ENCODE measurements at regions not wholly inside any gene's neighbourhood (a gene's known extent, or its start where the extent isn't known, plus 50 kb on each side); places are given as distances from the start of the nearest gene placed in this dataset.
"Not testable (repeated sequence)": the region's sequence is repeated elsewhere in the genome, so short reads cannot be mapped to it uniquely, and the experiment has no call there.

- not testable (repeated sequence) for H3K9me3 Mint-ChIP-seq; DNase-seq (ENCODE audit: extremely low spot score, unreplicated experiment); H3K27me3 Mint-ChIP-seq; H3K36me3 Mint-ChIP-seq; H3K27ac Mint-ChIP-seq; H3K4me3 Mint-ChIP-seq; H3K4me1 Mint-ChIP-seq (ENCODE audit: unreplicated experiment)
Observed at GRCh38 chr1:222470252-222470805, 77.6 kb downstream of the HHIPL2 start.

DNA sequence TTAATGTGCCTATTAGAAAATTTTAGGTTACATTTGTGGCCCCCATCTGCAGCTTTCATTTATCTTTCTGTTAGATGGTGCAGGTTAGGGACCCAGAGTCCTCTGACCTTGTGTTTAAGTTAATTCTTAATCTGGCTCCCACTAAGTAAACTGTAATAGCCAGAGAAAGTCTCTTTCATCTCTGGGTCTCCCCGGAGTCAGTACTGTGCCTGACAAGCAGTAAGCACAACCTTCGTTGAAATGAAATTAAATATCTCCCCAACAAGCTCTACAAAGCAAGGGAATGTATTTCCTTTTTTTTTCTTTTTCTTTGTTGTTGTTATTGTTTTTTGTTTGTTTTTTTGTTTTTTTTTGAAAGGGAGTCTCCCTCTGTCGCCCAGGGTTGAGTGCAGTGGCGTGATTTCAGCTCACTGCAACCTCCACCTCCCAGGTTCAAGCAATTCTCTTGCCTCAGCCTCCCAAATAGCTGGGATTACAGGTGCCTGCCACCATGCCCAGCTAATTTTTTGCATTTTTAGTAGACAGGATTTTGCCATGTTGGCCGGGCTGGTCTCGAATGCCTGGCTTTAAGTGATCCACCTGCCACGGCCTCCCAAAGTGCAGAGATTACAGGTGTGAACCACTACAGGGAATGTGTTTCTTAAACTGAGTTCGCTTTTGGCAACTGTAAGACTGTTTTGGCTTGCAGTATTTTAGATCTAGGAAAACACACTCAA is 81.6 kb downstream of the HHIPL2 start:
- H3K4me1 Mint-ChIP-seq (ENCODE audit: unreplicated experiment) = peaks cover 10% of the 10 kb centered on the region
- H3K27me3 Mint-ChIP-seq = peaks cover 15% of the 10 kb centered on the region
- no peak for TF ChIP-seq CTCF (conservative IDR thresholded peaks at IDR 0.05)
- no peaks in the 10 kb centered on the region for H3K9me3 Mint-ChIP-seq
- H3K4me3 Mint-ChIP-seq = no peak overlapping the region
- no peak for DNase-seq (ENCODE audit: extremely low spot score, unreplicated experiment)
- H3K27ac Mint-ChIP-seq = no peak overlapping the region
- no peaks in the 10 kb centered on the region for H3K36me3 Mint-ChIP-seq

GRCh38 chr1:222465211-222466041 is 82.5 kb downstream of the HHIPL2 start:
- DNase-seq (ENCODE audit: extremely low spot score, unreplicated experiment) = peak; percentile 96

DNA sequence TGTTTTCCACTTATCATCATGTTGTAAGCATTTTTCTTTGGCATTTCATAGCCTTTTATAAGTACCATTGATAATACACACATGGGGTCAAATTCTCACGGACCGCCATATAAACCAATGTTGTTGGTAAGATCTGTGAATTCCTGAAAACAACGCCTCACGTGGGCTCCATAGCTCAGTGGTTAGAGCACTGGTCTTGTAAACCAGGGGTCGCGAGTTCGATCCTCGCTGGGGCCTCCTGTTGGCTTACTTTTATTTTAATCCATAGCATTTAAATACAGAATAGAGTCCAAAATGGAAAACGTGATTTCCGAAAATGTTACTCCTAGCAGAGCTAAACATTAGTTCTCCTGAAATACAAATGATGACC is 83.1 kb downstream of the HHIPL2 start:
- peak overlapping the region; percentile 91 for H3K27ac Mint-ChIP-seq
- peak overlapping the region; percentile 88 for H3K4me3 Mint-ChIP-seq
- no peaks in the 10 kb centered on the region for H3K9me3 Mint-ChIP-seq
- H3K36me3 Mint-ChIP-seq = no peaks in the 10 kb centered on the region
- TF ChIP-seq CTCF (conservative IDR thresholded peaks at IDR 0.05) = no peak
- peaks cover 10% of the 10 kb centered on the region for H3K4me1 Mint-ChIP-seq (ENCODE audit: unreplicated experiment)
- H3K27me3 Mint-ChIP-seq = peaks cover 20% of the 10 kb centered on the region
- no peak for DNase-seq (ENCODE audit: extremely low spot score, unreplicated experiment)

More at GRCh38 chr1:222465211-222466041, 82.5 kb downstream of the HHIPL2 start:
- peak; percentile 100 for TF ChIP-seq CTCF (conservative IDR thresholded peaks at IDR 0.05)
- Mint-ChIP-seq H3K27ac (peak overlapping the region; percentile 91), H3K4me1 (ENCODE audit: unreplicated experiment) (peaks cover 10% of the 10 kb centered on the region), H3K36me3 (no peaks in the 10 kb centered on the region), H3K9me3 (no peaks in the 10 kb centered on the region), H3K27me3 (peaks cover 17% of the 10 kb centered on the region), H3K4me3 (peak overlapping the region; percentile 88)

- DNase-seq (ENCODE audit: extremely low spot score, unreplicated experiment) = no peak
- no peak overlapping the region for H3K27ac Mint-ChIP-seq
- peaks cover 5% of the 10 kb centered on the region for H3K9me3 Mint-ChIP-seq
- H3K36me3 Mint-ChIP-seq = no peaks in the 10 kb centered on the region
- no peak overlapping the region for H3K4me3 Mint-ChIP-seq
- H3K4me1 Mint-ChIP-seq (ENCODE audit: unreplicated experiment) = peaks cover 10% of the 10 kb centered on the region
- H3K27me3 Mint-ChIP-seq = peaks cover 20% of the 10 kb centered on the region
- no peak for TF ChIP-seq CTCF (conservative IDR thresholded peaks at IDR 0.05)
Observed at GRCh38 chr1:222463059-222463730, 84.7 kb downstream of the HHIPL2 start.
